Vagina (tissue), 2 donors: ENCODE measurements at regions not wholly inside any gene's neighbourhood (a gene's known extent, or its start where the extent isn't known, plus 50 kb on each side); places are given as distances from the start of the nearest gene placed in this dataset.

ENCODE experiments used
- CTCF ChIP-seq, 3 experiments: fragments of 450-650 bp in 2 of 3; fragments of 200-600 bp in 1 of 3; sonication (generic) in 1 of 3; IDR thresholded peaks; one replicate each; pipeline ENCODE4 v1.5.1; 2017 to 2019; ENCODE audit warnings: antibody characterized with exemption in 3 of 3, mild to moderate bottlenecking in 2 of 3, moderate library complexity in 2 of 3
- POLR2A ChIP-seq, 2 donors: fragments of 450-650 bp; IDR thresholded peaks; one replicate each; pipeline ENCODE4 v1.6.1; 2017; ENCODE audit warnings: antibody characterized with exemption in 2 of 2, mild to moderate bottlenecking in 2 of 2, moderate library complexity in 2 of 2
- POLR2AphosphoS5 ChIP-seq, 2 donors: sonication (generic); formaldehyde crosslinking; IDR thresholded peaks; one replicate each; pipeline ENCODE4 v1.9.0; 2017; ENCODE audit warnings: antibody characterized with exemption in 2 of 2, mild to moderate bottlenecking in 2 of 2, low read depth in 1 of 2; ENCODE audit not compliant: insufficient read depth in 1 of 2

GRCh38 chr11:79971255-79971654 lies 530.4 kb upstream of the TENM4 start:
- no peak for TF ChIP-seq POLR2A (IDR thresholded peaks at IDR 0.05)
- TF ChIP-seq CTCF (IDR thresholded peaks at IDR 0.05), result no peak
- no peak for TF ChIP-seq POLR2AphosphoS5 (IDR thresholded peaks at IDR 0.05; ENCODE audit: insufficient read depth in 1 of 2, low read depth in 1 of 2)
